ENCODE measurements at regions not wholly inside any gene's neighbourhood (a gene's known extent, or its start where the extent isn't known, plus 50 kb on each side); places are given as distances from the start of the nearest gene placed in this dataset.
"Not testable (repeated sequence)": the region's sequence is repeated elsewhere in the genome, so short reads cannot be mapped to it uniquely, and the experiment has no call there.

DNA sequence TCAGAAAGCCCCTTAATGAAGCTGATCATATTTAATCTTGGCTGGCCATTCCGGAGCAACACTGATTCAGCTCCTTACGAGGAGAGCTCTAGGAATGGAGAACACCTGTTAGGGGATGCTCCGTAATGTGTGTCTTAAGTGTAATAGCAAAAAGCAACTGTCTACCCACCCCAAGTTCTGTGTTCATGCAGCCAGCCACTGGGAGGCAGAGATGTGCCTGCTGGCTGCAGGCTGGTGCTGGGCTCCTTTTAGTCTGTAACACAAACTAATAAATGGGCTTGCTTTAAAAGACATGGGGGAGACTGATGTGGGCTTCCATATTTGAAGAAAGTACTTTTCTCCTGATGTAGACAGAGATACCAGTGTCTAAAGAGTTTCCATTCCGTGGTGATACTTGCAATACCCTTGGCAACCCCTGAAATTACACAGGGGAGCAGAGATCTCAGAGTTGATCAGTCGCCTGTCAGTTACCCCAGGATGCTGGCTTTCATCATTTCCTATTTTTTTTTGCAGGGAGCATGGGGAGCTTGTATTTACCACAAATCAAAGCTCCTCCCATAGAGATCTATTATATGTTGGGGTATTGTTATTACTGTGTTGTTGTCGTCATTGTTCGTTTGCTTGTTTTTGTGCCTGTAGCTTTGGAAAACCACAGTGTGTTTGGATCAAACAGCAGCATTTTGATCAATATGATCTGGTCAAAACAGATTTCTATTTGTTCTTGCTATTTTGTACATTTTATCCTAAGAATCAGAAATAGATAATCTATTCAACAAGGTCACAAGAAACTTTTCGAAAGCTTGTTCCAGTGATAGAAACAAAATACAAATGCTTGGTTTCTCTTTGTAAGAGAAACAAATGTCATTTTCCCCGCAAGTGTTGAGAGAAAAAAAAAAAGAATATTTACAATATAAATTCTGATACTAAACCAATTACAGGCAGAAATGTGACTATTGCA, 65.8 kb downstream of the MTX3 start:
- DNase-seq (ENCODE audit: low spot score), result no peak

DNA sequence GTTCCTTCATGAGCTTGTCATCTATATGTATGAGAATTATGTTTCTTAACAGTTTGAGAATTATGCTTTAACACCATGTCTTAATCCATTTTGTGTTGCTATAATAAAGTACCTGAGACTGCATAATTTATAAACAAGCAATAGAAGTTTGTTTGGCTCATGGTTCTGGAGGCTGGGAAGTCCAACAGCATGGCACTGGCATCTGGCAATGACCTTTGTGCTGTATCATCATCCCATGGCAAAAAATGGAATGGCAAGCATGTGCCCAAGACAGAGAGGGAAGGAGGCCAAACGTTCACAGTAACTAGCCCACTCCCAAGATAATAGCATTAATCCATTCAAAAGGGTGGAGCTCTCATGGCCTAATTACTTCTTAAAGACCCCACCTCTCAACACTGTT, 67.6 kb downstream of the MTX3 start:
- no peak for DNase-seq (ENCODE audit: low spot score)

- no peak for DNase-seq (ENCODE audit: low spot score)
These were observed 68.4 kb downstream of the MTX3 start for GRCh38 chr5:79922626-79923025.

GRCh38 chr5:79907452-79907851, 83.6 kb downstream of the MTX3 start:
- not testable (repeated sequence) for DNase-seq (ENCODE audit: low spot score)

DNA sequence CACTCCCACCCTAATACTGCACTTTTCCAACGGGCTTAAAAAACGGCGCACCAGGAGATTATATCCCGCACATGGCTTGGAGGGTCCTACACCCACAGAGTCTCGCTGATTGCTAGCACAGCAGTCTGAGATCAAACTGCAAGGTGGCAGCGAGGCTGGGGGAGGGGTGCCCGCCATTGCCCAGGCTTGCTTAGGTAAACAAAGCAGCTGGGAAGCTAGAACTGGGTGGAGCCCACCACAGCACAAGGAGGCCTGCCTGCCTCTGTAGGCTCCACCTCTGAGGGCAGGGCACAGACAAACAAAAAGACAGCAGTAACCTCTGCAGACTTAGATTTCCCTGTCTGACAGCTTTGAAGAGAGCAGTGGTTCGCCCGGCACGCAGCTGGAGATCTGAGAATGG, 88.5 kb downstream of the MTX3 start:
- DNase-seq (ENCODE audit: low spot score), result not testable (repeated sequence)

DNA sequence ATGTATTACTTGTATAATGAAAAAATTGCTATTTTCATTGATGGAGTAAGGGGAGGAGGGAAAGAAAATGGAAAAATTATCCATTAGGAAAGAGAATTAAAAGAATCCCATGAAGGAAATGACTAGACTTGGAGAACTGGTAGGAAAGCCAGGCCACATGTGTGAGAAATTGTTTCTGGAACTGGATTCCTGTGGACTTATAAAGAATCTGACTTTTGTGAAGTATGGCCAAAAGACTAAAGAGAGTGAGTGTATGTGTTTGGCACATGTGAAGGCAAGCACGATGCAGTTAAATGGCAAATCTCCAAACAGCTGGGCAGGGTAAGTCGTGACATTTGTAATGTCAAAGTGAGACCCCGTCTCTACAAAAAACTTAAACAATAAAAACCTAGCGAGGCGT, 89.4 kb downstream of the MTX3 start:
- DNase-seq (ENCODE audit: low spot score), result no peak

DNA sequence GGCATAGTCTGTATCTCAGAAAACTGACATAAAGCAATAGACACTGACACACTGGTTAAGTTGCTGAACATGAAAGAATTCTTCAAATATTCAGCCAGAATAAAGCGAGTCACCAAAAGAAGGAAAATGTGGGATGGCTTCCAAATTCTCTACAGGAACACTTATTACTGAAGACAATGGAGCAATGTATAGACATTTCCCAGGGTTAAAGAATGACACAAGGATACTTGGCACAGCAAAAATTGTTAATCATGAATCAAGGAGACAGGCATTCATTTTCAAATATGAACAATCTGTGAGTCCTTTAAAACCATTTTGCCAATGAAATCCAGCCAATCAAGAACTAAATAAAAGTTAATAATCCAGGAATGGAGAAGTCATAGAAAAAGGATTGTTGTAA, 92.5 kb downstream of the MTX3 start:
- no peak for DNase-seq (ENCODE audit: low spot score)

- DNase-seq (ENCODE audit: low spot score), result no peak
These were observed 97.1 kb downstream of the MTX3 start for GRCh38 chr5:79893976-79894375.

DNA sequence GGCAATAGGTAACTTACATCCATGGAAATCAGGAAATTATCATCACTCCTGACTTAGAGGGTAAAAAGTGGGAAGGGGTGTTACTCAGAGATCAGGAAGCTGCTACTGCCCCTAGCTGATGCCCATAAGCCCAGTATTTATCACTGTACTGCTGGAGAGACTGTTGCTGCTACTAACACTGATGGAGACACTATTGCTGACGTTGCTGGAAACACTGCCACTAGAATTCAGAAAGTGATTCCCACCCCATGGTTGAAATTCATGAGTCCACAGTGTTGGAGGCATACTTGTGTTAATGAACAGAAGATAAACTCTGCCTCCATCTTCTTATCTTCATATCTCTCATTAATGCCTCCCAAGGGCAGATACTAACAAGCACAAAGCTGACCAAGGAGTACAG, 97.6 kb downstream of the MTX3 start:
- no peak for DNase-seq (ENCODE audit: low spot score)

DNA sequence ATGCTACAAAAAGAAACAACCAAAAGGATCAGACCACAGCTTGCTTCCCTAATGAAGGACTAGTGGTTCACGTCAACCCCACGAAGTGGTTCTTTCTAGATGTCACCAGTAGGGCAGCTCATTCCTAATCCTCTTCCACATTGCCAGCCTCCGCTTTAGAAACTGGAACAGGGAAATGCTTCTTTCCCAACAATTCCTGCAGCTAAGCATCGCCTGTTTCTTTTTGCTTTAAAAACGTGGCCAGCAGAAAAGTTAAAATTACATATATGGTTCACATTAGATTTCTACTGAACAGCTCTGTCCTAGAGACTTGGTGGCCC, 100.2 kb downstream of the MTX3 start:
- DNase-seq (ENCODE audit: low spot score), result no peak

DNA sequence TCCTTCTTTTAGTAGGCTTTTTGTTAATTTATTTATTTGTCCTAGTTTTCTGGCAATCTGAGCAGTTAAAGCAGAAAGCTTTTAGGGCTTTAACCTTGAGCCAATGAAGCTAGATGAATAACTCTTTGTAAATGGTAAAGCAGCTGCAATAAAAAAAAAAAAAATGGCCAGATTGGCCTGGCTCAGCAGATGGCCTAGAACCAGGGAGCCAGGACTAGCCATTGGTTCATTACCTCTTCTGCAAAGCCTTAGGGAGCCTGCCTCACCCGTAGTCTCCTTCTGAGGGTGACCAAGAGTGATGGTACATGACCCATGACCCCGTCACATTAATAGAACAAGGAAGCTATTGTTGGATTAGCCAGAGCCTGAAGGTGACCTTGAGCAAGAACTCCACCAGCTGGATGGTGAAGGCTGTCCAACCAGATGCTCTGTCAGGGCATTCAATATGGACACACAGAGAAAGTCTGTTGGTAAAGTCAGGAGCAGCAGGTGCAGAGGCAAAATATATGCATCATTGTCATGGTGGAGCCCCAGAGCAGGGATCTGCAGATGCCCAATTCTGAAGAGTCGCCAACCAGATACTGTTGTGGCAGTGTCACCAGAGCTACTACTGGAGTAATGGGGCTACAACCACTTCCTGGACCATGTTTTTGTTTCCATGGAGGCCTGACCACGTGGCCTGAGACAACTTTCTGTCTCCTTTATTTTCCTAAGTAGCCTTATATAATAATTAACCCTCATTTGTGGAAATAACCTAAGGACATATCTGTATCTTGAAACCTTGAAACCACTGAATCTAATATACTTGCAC, 100.7 kb downstream of the MTX3 start:
- peak; percentile 29 for DNase-seq (ENCODE audit: low spot score)

DNA sequence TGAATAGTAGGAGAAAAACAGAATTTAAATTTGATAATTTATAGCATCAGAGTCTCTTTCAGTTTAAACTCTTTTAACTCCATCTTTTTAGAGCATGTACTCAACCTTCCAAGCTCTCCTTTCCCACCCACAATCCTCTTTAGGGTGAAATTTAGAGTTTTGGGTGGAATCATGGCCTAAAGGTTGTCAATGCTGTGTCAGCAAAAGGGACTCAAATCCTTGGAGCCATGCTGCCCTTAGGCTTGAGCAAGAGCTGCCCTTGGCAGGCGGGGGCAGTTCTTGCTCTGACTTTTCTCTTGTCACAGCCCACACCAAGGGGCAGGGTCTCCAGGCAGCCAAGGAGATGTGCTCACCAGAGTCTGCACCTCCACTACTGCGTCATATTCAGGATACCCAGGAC, 102.4 kb downstream of the MTX3 start:
- DNase-seq (ENCODE audit: low spot score), result no peak

DNA sequence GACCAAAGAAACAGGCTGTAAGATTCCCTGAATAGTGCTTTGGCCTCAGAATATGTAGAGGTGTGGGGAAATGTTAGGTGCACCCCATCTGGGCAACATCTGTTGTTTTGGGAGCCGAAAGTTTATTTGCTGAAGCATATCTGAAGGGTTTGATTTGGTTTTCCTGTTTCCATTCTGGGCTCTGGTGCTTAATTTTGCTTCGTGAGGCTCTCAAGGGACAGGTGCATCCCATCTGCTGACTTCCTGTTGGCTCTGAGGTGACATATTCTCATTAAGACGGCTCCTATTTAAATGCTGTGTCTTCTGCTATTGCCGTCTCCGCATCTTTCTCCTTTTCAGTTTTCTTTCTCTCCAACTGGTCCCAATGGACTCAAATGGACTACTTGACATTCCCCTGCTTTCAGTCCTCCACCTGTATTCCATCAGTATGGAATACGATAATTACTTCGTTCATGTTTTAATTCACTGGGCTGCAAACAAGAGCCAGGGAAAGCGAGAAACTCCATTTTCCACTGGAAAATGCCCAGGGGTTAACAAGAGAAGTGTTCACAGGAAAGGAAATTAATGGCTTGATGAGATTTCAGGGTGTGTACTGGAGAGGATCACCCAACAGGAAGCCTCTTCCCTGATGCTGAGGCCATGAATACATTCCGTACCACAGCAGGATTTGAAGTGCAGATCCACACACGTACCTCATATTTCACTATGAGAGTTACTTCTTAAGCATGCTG, 104.0 kb downstream of the MTX3 start:
- DNase-seq (ENCODE audit: low spot score), result no peak

- DNase-seq (ENCODE audit: low spot score), result no peak
These were observed 104.6 kb downstream of the MTX3 start for GRCh38 chr5:79886456-79886855.

- not testable (repeated sequence) for DNase-seq (ENCODE audit: low spot score)
These were observed 111.2 kb downstream of the MTX3 start for GRCh38 chr5:79879880-79880279.

DNA sequence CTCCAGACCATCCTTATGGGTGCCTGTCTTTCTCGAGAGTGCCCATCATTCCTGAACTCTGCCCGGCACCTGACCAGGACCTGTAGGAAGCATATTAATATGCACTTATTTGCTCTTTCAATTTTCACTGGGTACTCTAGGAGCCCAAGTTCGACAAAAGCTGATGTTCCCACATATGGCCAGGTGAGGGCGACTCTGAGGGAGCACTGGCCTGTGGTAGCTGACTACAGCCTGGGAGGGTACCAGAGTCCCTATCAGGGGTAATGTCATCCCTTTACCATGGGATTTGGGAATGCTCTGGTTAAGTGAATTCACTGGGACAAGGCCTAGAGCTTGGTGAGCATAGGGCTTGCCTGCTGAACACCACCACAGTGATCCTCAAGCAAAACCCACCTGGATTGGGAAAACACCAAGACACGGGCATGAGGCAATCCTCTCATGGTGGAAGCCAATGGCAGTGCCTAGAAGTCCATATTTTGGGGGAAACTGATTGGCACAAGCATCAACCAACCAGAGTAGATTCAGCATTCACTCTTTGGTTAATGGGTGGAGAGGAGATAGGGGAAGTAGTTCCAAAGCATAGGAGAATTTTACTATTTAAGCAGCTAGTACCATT, 112.2 kb downstream of the MTX3 start:
- DNase-seq (ENCODE audit: low spot score), result no peak

DNA sequence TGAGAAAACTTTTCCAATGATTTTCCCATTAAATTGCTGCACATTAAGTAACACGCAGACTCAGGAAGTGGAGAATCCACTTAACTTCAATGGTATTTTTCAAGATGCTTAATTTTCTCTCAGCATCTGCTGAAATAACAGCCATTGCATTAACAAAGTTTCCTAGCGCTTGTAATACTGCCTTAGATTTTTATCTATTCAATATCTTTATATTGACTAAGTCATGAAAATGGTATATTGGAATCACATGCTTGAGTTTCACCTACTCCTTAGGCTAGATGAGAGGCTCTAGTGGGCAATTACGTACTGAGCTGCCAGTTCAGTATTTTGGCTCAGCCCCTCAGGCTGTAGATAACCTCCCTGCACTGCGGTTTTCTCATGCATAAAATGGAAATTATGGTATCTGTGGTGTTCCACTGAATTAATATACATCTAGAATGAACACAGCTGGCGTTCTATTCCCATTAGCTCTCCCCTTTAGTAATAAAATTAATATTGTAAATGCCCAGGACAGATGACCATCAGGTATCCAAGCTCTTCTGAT, 112.9 kb downstream of the MTX3 start:
- no peak for DNase-seq (ENCODE audit: low spot score)

GRCh38 chr5:79876456-79876855, 114.6 kb downstream of the MTX3 start:
- DNase-seq (ENCODE audit: low spot score), result peak; percentile 9

- DNase-seq (ENCODE audit: low spot score), result no peak
These were observed 115.8 kb downstream of the MTX3 start for GRCh38 chr5:79875230-79875629.

- no peak for DNase-seq (ENCODE audit: low spot score)
These were observed 117.9 kb downstream of the MTX3 start for GRCh38 chr5:79873187-79873586.

GRCh38 chr5:79872291-79872690, 118.8 kb downstream of the MTX3 start:
- no peak for DNase-seq (ENCODE audit: low spot score)
